ENCODE measurements at regions not wholly inside any gene's neighbourhood (a gene's known extent, or its start where the extent isn't known, plus 50 kb on each side); places are given as distances from the start of the nearest gene placed in this dataset.

DNA sequence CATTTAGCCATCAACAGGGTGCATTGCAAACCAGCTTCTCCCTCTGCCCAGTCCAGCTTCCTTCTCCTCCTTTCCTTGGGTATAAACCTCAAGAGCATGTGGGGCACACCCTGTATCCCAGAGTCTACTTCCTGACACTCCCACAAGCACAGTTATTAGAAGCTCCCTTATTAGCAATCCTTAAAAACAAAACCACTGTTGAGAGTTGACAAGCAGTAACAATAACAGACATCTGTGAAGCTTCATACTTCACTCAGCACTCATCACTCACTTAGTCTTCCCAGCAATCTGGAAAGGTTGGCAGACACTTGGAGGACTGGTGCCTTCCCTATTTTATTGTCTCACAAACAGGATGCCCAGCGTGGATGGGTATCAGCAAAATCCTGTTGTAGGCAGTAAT is 155.5 kb upstream of the PROK2 start:
- TF ChIP-seq, protein P1, sequence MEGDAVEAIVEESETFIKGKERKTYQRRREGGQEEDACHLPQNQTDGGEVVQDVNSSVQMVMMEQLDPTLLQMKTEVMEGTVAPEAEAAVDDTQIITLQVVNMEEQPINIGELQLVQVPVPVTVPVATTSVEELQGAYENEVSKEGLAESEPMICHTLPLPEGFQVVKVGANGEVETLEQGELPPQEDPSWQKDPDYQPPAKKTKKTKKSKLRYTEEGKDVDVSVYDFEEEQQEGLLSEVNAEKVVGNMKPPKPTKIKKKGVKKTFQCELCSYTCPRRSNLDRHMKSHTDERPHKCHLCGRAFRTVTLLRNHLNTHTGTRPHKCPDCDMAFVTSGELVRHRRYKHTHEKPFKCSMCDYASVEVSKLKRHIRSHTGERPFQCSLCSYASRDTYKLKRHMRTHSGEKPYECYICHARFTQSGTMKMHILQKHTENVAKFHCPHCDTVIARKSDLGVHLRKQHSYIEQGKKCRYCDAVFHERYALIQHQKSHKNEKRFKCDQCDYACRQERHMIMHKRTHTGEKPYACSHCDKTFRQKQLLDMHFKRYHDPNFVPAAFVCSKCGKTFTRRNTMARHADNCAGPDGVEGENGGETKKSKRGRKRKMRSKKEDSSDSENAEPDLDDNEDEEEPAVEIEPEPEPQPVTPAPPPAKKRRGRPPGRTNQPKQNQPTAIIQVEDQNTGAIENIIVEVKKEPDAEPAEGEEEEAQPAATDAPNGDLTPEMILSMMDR (IDR thresholded peaks at IDR 0.05) = no peak
- no peak for TF ChIP-seq POLR2A (IDR thresholded peaks at IDR 0.05)

Data from right lobe of liver (tissue), 4 donors.